Activated T-helper 1 cell treated with anti-CD3 and anti-CD28 coated beads, Interleukin-2, amount 50 U/mL, for 16 hours (primary cell): ENCODE measurements at regions not wholly inside any gene's neighbourhood (a gene's known extent, or its start where the extent isn't known, plus 50 kb on each side); places are given as distances from the start of the nearest gene placed in this dataset.

Experiments
- DNase-seq, 2 donors: peaks; one replicate each; pipeline ENCODE4 v3.0.0-alpha.2; 2020; ENCODE audit warnings: low read depth in 1 of 2, low spot score in 1 of 2

GRCh38 chr2:554444-554843, 122.8 kb downstream of the TMEM18 start:
- DNase-seq, result no peak

- DNase-seq, result no peak
Observed at GRCh38 chr2:552906-553305, 124.3 kb downstream of the TMEM18 start.

- DNase-seq, result no peak
Observed at GRCh38 chr2:551621-552020, 125.6 kb downstream of the TMEM18 start.

- no peak for DNase-seq
Observed at GRCh38 chr2:550860-551567, 126.2 kb downstream of the TMEM18 start.

GRCh38 chr2:545711-546650, 131.2 kb downstream of the TMEM18 start:
- DNase-seq, result no peak

GRCh38 chr2:545228-545627, 132.0 kb downstream of the TMEM18 start:
- no peak for DNase-seq

- no peak for DNase-seq
Observed at GRCh38 chr2:538646-539045, 138.6 kb downstream of the TMEM18 start.

- no peak for DNase-seq
Observed at GRCh38 chr2:535222-535621, 142.0 kb downstream of the TMEM18 start.

- no peak for DNase-seq
Observed at GRCh38 chr2:529852-530251, 147.4 kb downstream of the TMEM18 start.

- no peak for DNase-seq
Observed at GRCh38 chr2:529424-529823, 147.8 kb downstream of the TMEM18 start.

GRCh38 chr2:527581-527980, 149.6 kb downstream of the TMEM18 start:
- no peak for DNase-seq

- DNase-seq, result no peak
Observed at GRCh38 chr2:526918-527317, 150.3 kb downstream of the TMEM18 start.

GRCh38 chr2:525611-526010, 151.6 kb downstream of the TMEM18 start:
- no peak for DNase-seq

GRCh38 chr2:525021-525420, 152.2 kb downstream of the TMEM18 start:
- no peak for DNase-seq

GRCh38 chr2:524442-524841, 152.8 kb downstream of the TMEM18 start:
- no peak for DNase-seq

- DNase-seq, result no peak
Observed at GRCh38 chr2:523698-524270, 153.4 kb downstream of the TMEM18 start.

- no peak for DNase-seq
Observed at GRCh38 chr2:522776-523175, 154.4 kb downstream of the TMEM18 start.

GRCh38 chr2:521853-522530, 155.2 kb downstream of the TMEM18 start:
- no peak for DNase-seq

GRCh38 chr2:520663-521340, 156.4 kb downstream of the TMEM18 start:
- DNase-seq, result no peak

- no peak for DNase-seq
Observed at GRCh38 chr2:516944-517343, 160.3 kb downstream of the TMEM18 start.

- no peak for DNase-seq
Observed at GRCh38 chr2:516131-516530, 161.1 kb downstream of the TMEM18 start.
